ENCODE measurements at regions not wholly inside any gene's neighbourhood (a gene's known extent, or its start where the extent isn't known, plus 50 kb on each side); places are given as distances from the start of the nearest gene placed in this dataset.

GRCh38 chr19:30320466-30320865 is 51.7 kb upstream of the ZNF536 start:
- Histone ChIP-seq H3K27me3 (no peaks in the 10 kb centered on the region), H3K27ac (no peak overlapping the region), H3K36me3 (replicated peaks in 1 of 2) (no peaks in the 10 kb centered on the region), H3K4me1 (replicated peaks in 1 of 2) (no peaks in the 10 kb centered on the region), H3K9me3 (replicated peaks in 1 of 3) (no peaks in the 10 kb centered on the region), H3K4me3 (no peak overlapping the region)
- peak in 1 of 7 donors; percentile 27 for DNase-seq
- no peak for TF ChIP-seq POLR2A (IDR thresholded peaks at IDR 0.05)
- TF ChIP-seq, protein P1, sequence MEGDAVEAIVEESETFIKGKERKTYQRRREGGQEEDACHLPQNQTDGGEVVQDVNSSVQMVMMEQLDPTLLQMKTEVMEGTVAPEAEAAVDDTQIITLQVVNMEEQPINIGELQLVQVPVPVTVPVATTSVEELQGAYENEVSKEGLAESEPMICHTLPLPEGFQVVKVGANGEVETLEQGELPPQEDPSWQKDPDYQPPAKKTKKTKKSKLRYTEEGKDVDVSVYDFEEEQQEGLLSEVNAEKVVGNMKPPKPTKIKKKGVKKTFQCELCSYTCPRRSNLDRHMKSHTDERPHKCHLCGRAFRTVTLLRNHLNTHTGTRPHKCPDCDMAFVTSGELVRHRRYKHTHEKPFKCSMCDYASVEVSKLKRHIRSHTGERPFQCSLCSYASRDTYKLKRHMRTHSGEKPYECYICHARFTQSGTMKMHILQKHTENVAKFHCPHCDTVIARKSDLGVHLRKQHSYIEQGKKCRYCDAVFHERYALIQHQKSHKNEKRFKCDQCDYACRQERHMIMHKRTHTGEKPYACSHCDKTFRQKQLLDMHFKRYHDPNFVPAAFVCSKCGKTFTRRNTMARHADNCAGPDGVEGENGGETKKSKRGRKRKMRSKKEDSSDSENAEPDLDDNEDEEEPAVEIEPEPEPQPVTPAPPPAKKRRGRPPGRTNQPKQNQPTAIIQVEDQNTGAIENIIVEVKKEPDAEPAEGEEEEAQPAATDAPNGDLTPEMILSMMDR (IDR thresholded peaks at IDR 0.05): no peak
- intact Hi-C loops (cut with DNase I): no loop called here
- WGBS, 4 donors: 79 to 87% (median 82%) methylated on average over 15 of the region's 15 CpGs

DNA sequence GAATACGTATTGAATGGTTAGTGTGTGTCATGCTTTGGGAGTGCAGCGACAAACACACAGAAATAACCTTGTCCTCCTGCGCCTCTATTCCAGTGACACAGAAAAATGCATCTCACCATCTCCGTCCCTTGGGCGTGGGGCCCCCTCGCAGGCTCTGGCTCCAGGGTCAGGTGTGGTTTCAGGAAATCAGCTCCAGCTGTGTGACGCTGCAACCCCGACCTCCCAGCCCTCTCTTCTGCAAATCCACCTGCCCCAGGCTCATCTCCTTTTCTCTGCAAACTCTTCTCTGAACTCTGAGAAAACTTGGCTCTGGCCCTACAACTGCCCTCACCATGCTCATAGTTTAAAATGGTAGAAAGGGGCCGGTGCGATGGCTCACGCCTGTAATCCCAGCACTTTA is 51.3 kb upstream of the ZNF536 start:
- DNase-seq: peak in 1 of 7 donors; percentile 24
- intact Hi-C loops (cut with DNase I): no loop called here
- Histone ChIP-seq H3K36me3 (replicated peaks in 1 of 2) (no peaks in the 10 kb centered on the region), H3K27ac (no peak overlapping the region), H3K4me3 (no peak overlapping the region), H3K9me3 (replicated peaks in 1 of 3) (no peaks in the 10 kb centered on the region), H3K27me3 (no peaks in the 10 kb centered on the region), H3K4me1 (replicated peaks in 1 of 2) (no peaks in the 10 kb centered on the region)
- WGBS, 4 donors: 84 to 93% (median 89%) methylated on average over 11 of the region's 11 CpGs
- TF ChIP-seq, protein P1 (IDR thresholded peaks at IDR 0.05): no peak
- TF ChIP-seq POLR2A (IDR thresholded peaks at IDR 0.05): no peak
